ENCODE measurements at regions not wholly inside any gene's neighbourhood (a gene's known extent, or its start where the extent isn't known, plus 50 kb on each side); places are given as distances from the start of the nearest gene placed in this dataset.
"Not testable (repeated sequence)": the region's sequence is repeated elsewhere in the genome, so short reads cannot be mapped to it uniquely, and the experiment has no call there.

DNA sequence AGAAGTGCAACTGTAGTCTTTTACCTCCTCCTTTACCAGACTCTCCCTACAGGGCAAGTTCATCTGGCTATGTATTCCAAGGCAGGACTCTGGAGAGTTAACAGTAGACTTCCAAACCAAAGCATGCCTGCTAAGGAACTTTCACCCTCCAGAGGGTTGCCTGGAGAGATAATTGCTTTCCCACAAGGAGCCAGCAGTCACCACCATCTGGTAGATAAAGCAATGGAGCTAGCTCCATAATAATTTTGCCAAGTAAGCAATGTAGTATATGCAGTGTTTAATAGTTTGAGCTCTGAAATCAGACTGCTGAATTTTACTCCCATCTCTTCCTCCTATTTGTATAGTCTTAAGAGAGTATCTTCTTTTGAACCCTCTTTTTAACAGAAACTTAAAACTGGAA is 566.8 kb upstream of the PTGER4 start:
- no peak for DNase-seq (ENCODE audit: low read depth, low spot score)
- TF ChIP-seq CTCF (IDR thresholded peaks at IDR 0.05; ENCODE audit: low read depth, low read length): no peak
- in situ Hi-C loops (cut with HindIII; ENCODE audit: low sequenced_read_pairs): no loop called here
- no peak overlapping the region for H3K4me3 ChIP-seq (ENCODE audit: low read depth, low read length)

DNA sequence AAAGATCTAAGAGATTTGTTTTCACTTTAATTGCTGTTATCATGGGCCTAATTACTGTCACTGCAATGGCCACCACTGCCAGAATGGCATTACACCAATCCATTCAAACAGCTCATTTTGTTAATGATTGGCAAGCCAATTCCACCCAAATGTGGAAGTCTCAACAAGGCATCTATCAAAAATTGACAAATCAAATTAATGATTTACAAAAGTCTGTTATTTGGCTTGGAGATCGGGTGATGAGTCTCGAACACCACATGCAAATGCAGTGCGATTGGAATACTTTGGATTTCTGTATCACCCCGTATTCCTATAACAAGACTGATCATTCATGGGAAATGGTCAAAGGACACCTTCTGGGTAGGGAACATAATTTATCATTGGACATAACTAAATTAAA is 568.7 kb upstream of the PTGER4 start:
- in situ Hi-C loops (cut with HindIII; ENCODE audit: low sequenced_read_pairs); H3K4me3 ChIP-seq (ENCODE audit: low read depth, low read length); DNase-seq (ENCODE audit: low read depth, low spot score): not testable (repeated sequence)

GRCh38 chr5:40108764-40109390 is 570.8 kb upstream of the PTGER4 start:
- in situ Hi-C loops (cut with HindIII; ENCODE audit: low sequenced_read_pairs); H3K4me3 ChIP-seq (ENCODE audit: low read depth, low read length): not testable (repeated sequence)
- DNase-seq (ENCODE audit: low read depth, low spot score): peak; percentile 49

GRCh38 chr5:40107786-40108185 is 571.9 kb upstream of the PTGER4 start:
- DNase-seq (ENCODE audit: low read depth, low spot score); in situ Hi-C loops (cut with HindIII; ENCODE audit: low sequenced_read_pairs); H3K4me3 ChIP-seq (ENCODE audit: low read depth, low read length): not testable (repeated sequence)

- TF ChIP-seq CTCF (IDR thresholded peaks at IDR 0.05; ENCODE audit: low read depth, low read length): no peak
- no peak for DNase-seq (ENCODE audit: low read depth, low spot score)
- in situ Hi-C loops (cut with HindIII; ENCODE audit: low sequenced_read_pairs): no loop called here
- no peak overlapping the region for H3K4me3 ChIP-seq (ENCODE audit: low read depth, low read length)
Observed at GRCh38 chr5:40106847-40107246, 572.9 kb upstream of the PTGER4 start.

DNA sequence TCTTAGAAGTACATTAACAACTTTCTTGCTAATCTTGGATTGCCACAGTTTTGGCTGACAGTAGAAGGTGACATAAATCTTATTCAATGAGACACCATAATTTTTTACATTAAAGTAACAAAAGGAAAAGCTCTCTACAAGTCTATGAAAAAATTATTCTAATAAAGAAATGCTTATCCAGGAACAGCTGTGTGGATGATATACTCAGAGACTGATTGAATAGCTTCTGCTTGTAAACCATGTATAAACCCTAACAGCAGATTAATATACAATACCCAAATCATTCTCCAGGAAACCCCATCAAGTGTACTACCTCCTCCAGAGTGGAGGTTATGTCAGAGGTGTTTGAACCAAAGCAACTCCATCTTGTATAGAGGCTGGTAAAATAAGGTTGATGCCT is 581.4 kb upstream of the PTGER4 start:
- DNase-seq (ENCODE audit: low read depth, low spot score): no peak
- TF ChIP-seq CTCF (IDR thresholded peaks at IDR 0.05; ENCODE audit: low read depth, low read length): no peak
- in situ Hi-C loops (cut with HindIII; ENCODE audit: low sequenced_read_pairs): no loop called here
- no peak overlapping the region for H3K4me3 ChIP-seq (ENCODE audit: low read depth, low read length)

DNA sequence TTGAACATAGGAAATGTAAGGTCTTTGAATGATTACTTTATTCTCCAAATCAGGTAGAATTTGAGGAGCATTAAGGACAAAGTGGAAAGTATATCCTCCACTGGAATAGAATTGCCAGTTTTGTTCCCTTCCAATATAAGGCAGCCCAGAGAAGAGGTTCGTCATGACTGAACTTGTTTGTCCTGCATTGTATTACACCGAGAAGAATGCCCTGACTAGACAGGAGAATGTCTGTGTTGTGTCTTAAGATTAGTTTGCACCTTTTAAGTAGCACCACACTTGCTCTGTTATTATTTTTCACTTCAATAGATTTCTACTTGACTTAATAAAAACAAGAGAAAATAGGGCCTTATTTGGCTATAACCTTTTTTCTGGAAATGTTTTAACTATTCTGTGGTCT is 586.2 kb upstream of the PTGER4 start:
- no peak overlapping the region for H3K4me3 ChIP-seq (ENCODE audit: low read depth, low read length)
- no peak for TF ChIP-seq CTCF (IDR thresholded peaks at IDR 0.05; ENCODE audit: low read depth, low read length)
- in situ Hi-C loops (cut with HindIII; ENCODE audit: low sequenced_read_pairs): no loop called here
- no peak for DNase-seq (ENCODE audit: low read depth, low spot score)

DNA sequence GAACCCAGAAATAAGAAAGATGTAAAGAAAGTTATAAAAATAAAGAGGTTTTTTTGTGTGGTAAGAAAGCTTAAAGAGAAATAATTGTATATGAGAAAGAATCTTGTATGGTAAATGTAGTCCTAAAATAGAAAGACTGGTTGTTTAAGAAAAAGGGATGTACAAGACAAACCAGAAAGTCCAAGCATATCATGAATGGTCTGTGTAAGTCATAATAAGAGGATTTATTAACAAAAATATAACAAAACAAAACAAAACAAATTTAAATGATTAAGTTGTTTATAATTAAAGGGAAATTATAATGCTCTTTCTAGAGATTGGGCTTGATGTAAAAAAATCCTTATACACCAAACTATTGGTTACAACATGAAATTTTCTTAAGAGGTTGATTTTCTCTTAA is 590.4 kb upstream of the PTGER4 start:
- no peak for DNase-seq (ENCODE audit: low read depth, low spot score)
- in situ Hi-C loops (cut with HindIII; ENCODE audit: low sequenced_read_pairs): no loop called here
- H3K4me3 ChIP-seq (ENCODE audit: low read depth, low read length): no peak overlapping the region
- no peak for TF ChIP-seq CTCF (IDR thresholded peaks at IDR 0.05; ENCODE audit: low read depth, low read length)
